GM12878 (cell line): ENCODE measurements at regions not wholly inside any gene's neighbourhood (a gene's known extent, or its start where the extent isn't known, plus 50 kb on each side); places are given as distances from the start of the nearest gene placed in this dataset.

ENCODE experiments used
- ATAC-seq: fragments of 200-7000 bp; cut with Tn5 transposase; 3 replicates; pipeline ENCODE4 v1.9.1; 2020; ENCODE audit warnings: mild to moderate bottlenecking, moderate library complexity
- BruUV-seq: library from RNA; stranded (reverse); fragments of 400-500 nt; replicated peaks from 2 replicates; lab custom pipeline; 2021; lab: Mats Ljungman, UMichigan
- CTCF ChIA-PET: fragments of 300-600 bp; sonication (Branson Sonifier 250); formaldehyde crosslinking; extraction: SDS; loops from one replicate; lab custom pipeline; 2021; ENCODE audit warnings: inconsistent platforms; lab: Yijun Ruan, JAX
- POLR2A ChIA-PET: fragments of 350-600 bp; formaldehyde crosslinking; extraction: SDS; loops from one replicate; lab custom pipeline; 2021; ENCODE audit warnings: inconsistent platforms; lab: Charles Lee
- RAD21 ChIA-PET: fragments of 300-600 bp; sonication (Branson Sonifier 250); formaldehyde crosslinking; loops from one replicate; lab custom pipeline; 2023; ENCODE audit warnings: antibody characterized with exemption; ENCODE audit not compliant: unreplicated experiment; lab: Charles Lee
- SMC1A ChIA-PET: fragments of 300-600 bp; sonication (Branson Sonifier 250); formaldehyde crosslinking; loops from one replicate; lab custom pipeline; 2023; ENCODE audit not compliant: unreplicated experiment, uncharacterized antibody; lab: Charles Lee
- DNase-seq: peaks from one replicate; pipeline ENCODE4 v3.0.0-alpha.2; 2011; ENCODE audit warnings: low read depth, low spot score
- FAIRE-seq: peaks from 3 replicates; lab custom pipeline; 2011; peaks lifted over from hg19 to GRCh38; lab: Jason Lieb, UNC
- H2AFZ ChIP-seq: 2 replicates; pipeline ENCODE4 v1.6.0; 2011; ENCODE audit warnings: low read depth, low read length, control low read depth; ENCODE audit not compliant: control insufficient read depth
- H3K27ac ChIP-seq: 2 replicates; pipeline ENCODE4 v1.5.1; 2011; ENCODE audit warnings: control low read depth; ENCODE audit not compliant: control insufficient read depth, insufficient read depth
- H3K27me3 ChIP-seq, 2 experiments: replicated peaks in 1 of 2; 2 replicates each; pipeline versions ENCODE4 v1.6.0 to v1.6.1; 2011; ENCODE audit warnings: low read length in 1 of 2; ENCODE audit not compliant: control insufficient read depth in 2 of 2, insufficient read depth in 2 of 2
- H3K36me3 ChIP-seq, 2 experiments: 2 replicates each; pipeline ENCODE4 v1.5.1; 2011; ENCODE audit warnings: low read length in 1 of 2; ENCODE audit not compliant: control insufficient read depth in 2 of 2, insufficient read depth in 2 of 2
- H3K4me1 ChIP-seq: 2 replicates; pipeline ENCODE4 v1.6.1; 2011; ENCODE audit warnings: mild to moderate bottlenecking, low read length, moderate library complexity, mixed read lengths; ENCODE audit not compliant: control insufficient read depth, insufficient read depth
- H3K4me2 ChIP-seq: 2 replicates; pipeline ENCODE4 v1.6.0; 2011; ENCODE audit warnings: control low read depth; ENCODE audit not compliant: control insufficient read depth, insufficient read depth
- H3K4me3 ChIP-seq: fragments of 200-600 bp; sonication (generic); 2 replicates; pipeline ENCODE4 v1.5.1; 2016
- H3K79me2 ChIP-seq: 2 replicates; pipeline ENCODE4 v1.6.0; 2011; ENCODE audit warnings: low read length; ENCODE audit not compliant: control insufficient read depth, insufficient read depth
- H3K9ac ChIP-seq: 2 replicates; pipeline ENCODE4 v1.8.0; 2011; ENCODE audit warnings: low read length, control low read depth, mixed read lengths; ENCODE audit not compliant: control insufficient read depth, insufficient read depth
- H3K9me3 ChIP-seq: replicated peaks from 3 replicates; pipeline ENCODE4 v1.5.1; 2011; ENCODE audit warnings: mild to moderate bottlenecking, low read length; ENCODE audit not compliant: control insufficient read depth, insufficient read depth
- H4K20me1 ChIP-seq: 2 replicates; pipeline ENCODE4 v1.6.0; 2011; ENCODE audit not compliant: control insufficient read depth, insufficient read depth
- DPF2 ChIP-seq: fragments of 450-650 bp; IDR thresholded peaks from 2 replicates; pipeline ENCODE4 v1.6.1; 2017; ENCODE audit warnings: mild to moderate bottlenecking
- FOS ChIP-seq: IDR thresholded peaks from 3 replicates; pipeline ENCODE4 v1.6.1; 2011; ENCODE audit warnings: borderline replicate concordance; ENCODE audit not compliant: insufficient read length; ENCODE audit errors: extremely low read depth
- MYC ChIP-seq: IDR thresholded peaks from 2 replicates; pipeline ENCODE4 v1.6.1; 2011; ENCODE audit warnings: mild to moderate bottlenecking, low read length, moderate library complexity, inconsistent platforms; ENCODE audit not compliant: insufficient read depth, insufficient replicate concordance, insufficient read length, severe bottlenecking
- NR2C2 ChIP-seq: IDR thresholded peaks from 2 replicates; pipeline ENCODE4 v1.6.1; 2011; ENCODE audit warnings: borderline replicate concordance, low read depth; ENCODE audit not compliant: control insufficient read depth, insufficient read length
- NR2F1 ChIP-seq: fragments of 450-650 bp; conservative IDR thresholded peaks from 2 replicates; pipeline ENCODE4 v1.6.1; 2017; ENCODE audit warnings: mild to moderate bottlenecking
- PBX3 ChIP-seq: IDR thresholded peaks from 2 replicates; pipeline ENCODE4 v1.6.1; 2011; ENCODE audit warnings: mild to moderate bottlenecking, low read depth, low read length, moderate library complexity; ENCODE audit not compliant: insufficient replicate concordance
- POLR2AphosphoS5 ChIP-seq: IDR thresholded peaks from 2 replicates; pipeline ENCODE4 v1.6.1; 2011; ENCODE audit warnings: mild to moderate bottlenecking, low read length, inconsistent platforms
- SIX5 ChIP-seq: IDR thresholded peaks from 2 replicates; pipeline ENCODE4 v1.6.1; 2011; ENCODE audit warnings: mild to moderate bottlenecking, low read depth, low read length, moderate library complexity; ENCODE audit not compliant: severe bottlenecking
- SMARCA5 ChIP-seq: fragments of 450-650 bp; IDR thresholded peaks from 2 replicates; pipeline ENCODE4 v1.6.1; 2017; ENCODE audit warnings: mild to moderate bottlenecking
- SMC3 ChIP-seq: IDR thresholded peaks from 2 replicates; pipeline ENCODE4 v1.6.1; 2011; ENCODE audit warnings: low read length, improper control_type of control experiment, borderline replicate concordance
- WGBS: methylation state at CpG from one replicate; pipeline ENCODE4 v1.1.6; 2016; ENCODE audit warnings: low lambda C conversion rate; ENCODE audit not compliant: insufficient replicate concordance, insufficient coverage; ENCODE audit errors: missing lambda C conversion rate; 5-methylcytosine and 5-hydroxymethylcytosine counted together
- in situ Hi-C: fragments of 300-500 bp; cut with MboI; formaldehyde crosslinking; loops from 9 replicates; pipeline ENCODE4 v1.14.3; 2018; ENCODE audit warnings: mixed read lengths
- intact Hi-C: fragments of 100-400 bp; cut with micrococcal nuclease; formaldehyde crosslinking; loops from one replicate; pipeline ENCODE4 v1.14.2; 2022; ENCODE audit not compliant: unreplicated experiment
- TF ChIP-seq, protein P1 (sequence below), 3 experiments: IDR thresholded peaks in 2 of 3; conservative IDR thresholded peaks in 1 of 3; 2 replicates each; pipeline ENCODE4 v1.5.1; 2011; ENCODE audit warnings: low read depth in 3 of 3, low read length in 3 of 3, mild to moderate bottlenecking in 3 of 3, control low read depth in 2 of 3, moderate library complexity in 2 of 3, inconsistent platforms in 1 of 3, mixed read lengths in 1 of 3; ENCODE audit not compliant: control insufficient read depth in 2 of 3, insufficient read depth in 1 of 3; ENCODE audit errors: extremely low read depth in 1 of 3
- TF ChIP-seq, protein P2 (sequence below): IDR thresholded peaks from 2 replicates; pipeline ENCODE4 v1.6.1; 2011; ENCODE audit warnings: borderline replicate concordance, low read depth, mild to moderate bottlenecking, moderate library complexity, low read length; ENCODE audit not compliant: insufficient read depth, poor library complexity, severe bottlenecking

DNA sequence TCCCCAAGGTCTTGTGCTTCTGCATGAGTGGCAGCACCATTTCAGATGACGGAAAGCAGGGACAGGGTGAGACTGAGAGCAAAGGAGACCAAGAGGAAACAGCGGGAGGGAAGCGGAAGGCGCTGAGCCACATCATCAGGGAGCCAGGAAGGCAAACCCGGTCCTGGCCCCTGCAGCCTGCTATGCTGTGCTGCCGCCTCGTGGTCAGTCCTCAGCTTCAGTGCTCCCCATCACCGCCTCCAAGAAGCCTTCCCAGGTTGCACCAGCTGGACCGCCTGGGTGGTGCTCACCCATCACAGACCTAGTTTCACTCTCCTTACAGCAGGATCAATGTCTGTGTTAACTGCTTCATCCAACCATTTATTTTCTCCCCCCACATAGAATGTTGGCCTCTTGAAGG, 73.0 kb upstream of the PHF21B start:
- intact Hi-C loops = loop anchor here (5.0 kb wide), 1 partner anchor 260 kb away; no protein-coding TSS in a partner anchor
- 39% methylated on average over 9 of the region's 9 CpGs for WGBS
- in situ Hi-C loops = no loop called here
- CTCF ChIA-PET = no interaction called here
- no peak for FAIRE-seq
- H4K20me1 ChIP-seq = no peaks in the 10 kb centered on the region
- BruUV-seq = no TSS peak
- no peak for DNase-seq
- H3K36me3 ChIP-seq = no peaks in the 10 kb centered on the region
- H3K27ac ChIP-seq = no peak overlapping the region
- peak; percentile 88 for TF ChIP-seq SMARCA5
- no peak for TF ChIP-seq FOS
- TF ChIP-seq, protein P1, sequence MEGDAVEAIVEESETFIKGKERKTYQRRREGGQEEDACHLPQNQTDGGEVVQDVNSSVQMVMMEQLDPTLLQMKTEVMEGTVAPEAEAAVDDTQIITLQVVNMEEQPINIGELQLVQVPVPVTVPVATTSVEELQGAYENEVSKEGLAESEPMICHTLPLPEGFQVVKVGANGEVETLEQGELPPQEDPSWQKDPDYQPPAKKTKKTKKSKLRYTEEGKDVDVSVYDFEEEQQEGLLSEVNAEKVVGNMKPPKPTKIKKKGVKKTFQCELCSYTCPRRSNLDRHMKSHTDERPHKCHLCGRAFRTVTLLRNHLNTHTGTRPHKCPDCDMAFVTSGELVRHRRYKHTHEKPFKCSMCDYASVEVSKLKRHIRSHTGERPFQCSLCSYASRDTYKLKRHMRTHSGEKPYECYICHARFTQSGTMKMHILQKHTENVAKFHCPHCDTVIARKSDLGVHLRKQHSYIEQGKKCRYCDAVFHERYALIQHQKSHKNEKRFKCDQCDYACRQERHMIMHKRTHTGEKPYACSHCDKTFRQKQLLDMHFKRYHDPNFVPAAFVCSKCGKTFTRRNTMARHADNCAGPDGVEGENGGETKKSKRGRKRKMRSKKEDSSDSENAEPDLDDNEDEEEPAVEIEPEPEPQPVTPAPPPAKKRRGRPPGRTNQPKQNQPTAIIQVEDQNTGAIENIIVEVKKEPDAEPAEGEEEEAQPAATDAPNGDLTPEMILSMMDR (IDR thresholded peaks at IDR 0.05 in 2 of 3, conservative IDR thresholded peaks at IDR 0.05 in 1 of 3; ENCODE audit: control insufficient read depth in 2 of 3, extremely low read depth in 1 of 3, insufficient read depth in 1 of 3, low read depth in 3 of 3, low read length in 3 of 3) = peak in 2 of 3 experiments; percentile 24 to 38; a peak in 3 of 6 replicates
- 0 out of 2 replicates have a peak, but pooled peaks have one; percentile 13 for TF ChIP-seq SMC3
- POLR2A ChIA-PET = no interaction called here
- H3K9ac ChIP-seq = no peak overlapping the region
- SMC1A ChIA-PET = no interaction called here
- H3K9me3 ChIP-seq = no peaks in the 10 kb centered on the region
- no peaks in the 10 kb centered on the region for H3K4me1 ChIP-seq
- H3K4me2 ChIP-seq = no peak overlapping the region
- RAD21 ChIA-PET = no interaction called here
- no peaks in the 10 kb centered on the region for H3K79me2 ChIP-seq
- peaks cover 0 to under 1% of the 10 kb centered on the region in 2 experiments; a peak in 2 of 4 replicates for H3K27me3 ChIP-seq
- H3K4me3 ChIP-seq = no peak overlapping the region
- ATAC-seq = no peak
- H2AFZ ChIP-seq = no peak overlapping the region

- intact Hi-C loops = loop anchor here (5.0 kb wide), 1 partner anchor 261 kb away; no protein-coding TSS in a partner anchor
- Histone ChIP-seq H3K4me2 (no peak overlapping the region), H3K79me2 (no peaks in the 10 kb centered on the region), H3K36me3 (no peaks in the 10 kb centered on the region), H3K9me3 (no peaks in the 10 kb centered on the region), H2AFZ (no peak overlapping the region), H3K4me1 (no peaks in the 10 kb centered on the region), H3K4me3 (no peak overlapping the region), H3K9ac (no peak overlapping the region), H3K27ac (no peak overlapping the region), H4K20me1 (no peaks in the 10 kb centered on the region), H3K27me3 (no peaks in the 10 kb centered on the region; a peak in 1 of 4 replicates)
- ATAC-seq (no peak), FAIRE-seq (no peak), DNase-seq (no peak)
- ChIA-PET CTCF (no interaction called here), SMC1A (no interaction called here), POLR2A (no interaction called here), RAD21 (no interaction called here)
- in situ Hi-C loops = no loop called here
- WGBS = 2% methylated on average over 6 of the region's 6 CpGs
- no TSS peak for BruUV-seq
- TF ChIP-seq, protein P2, sequence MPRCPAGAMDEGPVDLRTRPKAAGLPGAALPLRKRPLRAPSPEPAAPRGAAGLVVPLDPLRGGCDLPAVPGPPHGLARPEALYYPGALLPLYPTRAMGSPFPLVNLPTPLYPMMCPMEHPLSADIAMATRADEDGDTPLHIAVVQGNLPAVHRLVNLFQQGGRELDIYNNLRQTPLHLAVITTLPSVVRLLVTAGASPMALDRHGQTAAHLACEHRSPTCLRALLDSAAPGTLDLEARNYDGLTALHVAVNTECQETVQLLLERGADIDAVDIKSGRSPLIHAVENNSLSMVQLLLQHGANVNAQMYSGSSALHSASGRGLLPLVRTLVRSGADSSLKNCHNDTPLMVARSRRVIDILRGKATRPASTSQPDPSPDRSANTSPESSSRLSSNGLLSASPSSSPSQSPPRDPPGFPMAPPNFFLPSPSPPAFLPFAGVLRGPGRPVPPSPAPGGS = no peak
- TF ChIP-seq DPF2 = no peak
- TF ChIP-seq PBX3 = no peak
- no peak for TF ChIP-seq SIX5
- TF ChIP-seq NR2F1 = no peak
- TF ChIP-seq MYC = no peak
- no peak for TF ChIP-seq NR2C2
- TF ChIP-seq POLR2AphosphoS5 = no peak
Observed at GRCh38 chr22:45083659-45084305, 74.0 kb upstream of the PHF21B start.
